Upper lobe of right lung (tissue), 1 donor: ENCODE measurements at regions not wholly inside any gene's neighbourhood (a gene's known extent, or its start where the extent isn't known, plus 50 kb on each side); places are given as distances from the start of the nearest gene placed in this dataset.

Experiments used
- ATAC-seq: fragments of 200-7000 bp; cut with Tn5 transposase; one replicate; pipeline ENCODE4 v1.9.1; 2020; ENCODE audit warnings: mild to moderate bottlenecking, moderate library complexity
- DNase-seq: peaks from one replicate; pipeline ENCODE4 v3.0.0-alpha.2; 2020
- H3K27ac ChIP-seq: fragments of 200-600 bp; one replicate; pipeline ENCODE4 v1.8.0; 2022
- H3K27me3 ChIP-seq: fragments of 200-600 bp; one replicate; pipeline ENCODE4 v1.8.0; 2022; ENCODE audit warnings: mild to moderate bottlenecking
- H3K36me3 ChIP-seq: fragments of 200-600 bp; one replicate; pipeline ENCODE4 v1.8.0; 2022
- H3K4me1 ChIP-seq: fragments of 200-600 bp; one replicate; pipeline ENCODE4 v1.8.0; 2022
- H3K4me3 ChIP-seq: fragments of 200-600 bp; one replicate; pipeline ENCODE4 v1.8.0; 2022; ENCODE audit warnings: mild to moderate bottlenecking
- H3K9me3 ChIP-seq: fragments of 200-600 bp; one replicate; pipeline ENCODE4 v1.8.0; 2022
- intact Hi-C: fragments of 100-400 bp; cut with DNase I; formaldehyde crosslinking; loops from one replicate; pipeline ENCODE4 v1.11.0; 2022
- TF ChIP-seq, protein P1 (sequence below): fragments of 200-600 bp; IDR thresholded peaks from one replicate; pipeline ENCODE4 v1.8.0; 2022; ENCODE audit warnings: antibody characterized with exemption
- donor health status: DM: no; HTN: yes; CAD: no; lungs with severe emphysema.

- Histone ChIP-seq H3K27me3 (no peaks in the 10 kb centered on the region), H3K36me3 (no peaks in the 10 kb centered on the region), H3K27ac (no peak overlapping the region), H3K4me1 (no peaks in the 10 kb centered on the region), H3K9me3 (no peaks in the 10 kb centered on the region), H3K4me3 (no peak overlapping the region)
- DNase-seq (no peak), ATAC-seq (no peak)
- TF ChIP-seq, protein P1, sequence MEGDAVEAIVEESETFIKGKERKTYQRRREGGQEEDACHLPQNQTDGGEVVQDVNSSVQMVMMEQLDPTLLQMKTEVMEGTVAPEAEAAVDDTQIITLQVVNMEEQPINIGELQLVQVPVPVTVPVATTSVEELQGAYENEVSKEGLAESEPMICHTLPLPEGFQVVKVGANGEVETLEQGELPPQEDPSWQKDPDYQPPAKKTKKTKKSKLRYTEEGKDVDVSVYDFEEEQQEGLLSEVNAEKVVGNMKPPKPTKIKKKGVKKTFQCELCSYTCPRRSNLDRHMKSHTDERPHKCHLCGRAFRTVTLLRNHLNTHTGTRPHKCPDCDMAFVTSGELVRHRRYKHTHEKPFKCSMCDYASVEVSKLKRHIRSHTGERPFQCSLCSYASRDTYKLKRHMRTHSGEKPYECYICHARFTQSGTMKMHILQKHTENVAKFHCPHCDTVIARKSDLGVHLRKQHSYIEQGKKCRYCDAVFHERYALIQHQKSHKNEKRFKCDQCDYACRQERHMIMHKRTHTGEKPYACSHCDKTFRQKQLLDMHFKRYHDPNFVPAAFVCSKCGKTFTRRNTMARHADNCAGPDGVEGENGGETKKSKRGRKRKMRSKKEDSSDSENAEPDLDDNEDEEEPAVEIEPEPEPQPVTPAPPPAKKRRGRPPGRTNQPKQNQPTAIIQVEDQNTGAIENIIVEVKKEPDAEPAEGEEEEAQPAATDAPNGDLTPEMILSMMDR, result no peak
- intact Hi-C loops, result no loop called here
Observed at GRCh38 chr3:111412656-111413055, 129.3 kb upstream of the CD96 start.

DNA sequence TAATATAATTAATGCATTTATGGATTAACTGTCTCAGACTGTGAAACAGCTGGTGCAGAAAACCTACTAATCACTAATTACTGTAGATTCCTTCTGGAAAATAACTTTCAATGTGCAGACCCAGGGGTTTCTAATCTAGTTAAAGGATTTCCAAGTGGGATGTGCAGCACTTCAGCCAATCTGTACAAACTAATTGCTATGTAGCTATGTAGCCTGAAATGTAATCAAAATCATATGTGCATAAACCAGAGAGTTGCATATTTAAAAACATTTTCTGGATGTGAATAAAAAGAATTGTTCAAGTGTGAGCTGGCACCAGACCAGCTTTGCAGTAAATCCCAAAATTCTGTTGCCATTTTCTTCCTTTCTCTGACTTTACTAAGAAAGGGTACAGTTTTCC is 127.5 kb upstream of the CD96 start:
- H3K27ac ChIP-seq, result no peak overlapping the region
- intact Hi-C loops, result no loop called here
- H3K36me3 ChIP-seq, result no peaks in the 10 kb centered on the region
- TF ChIP-seq, protein P1, result no peak
- DNase-seq (no peak), ATAC-seq (no peak)
- no peaks in the 10 kb centered on the region for H3K9me3 ChIP-seq
- H3K4me3 ChIP-seq, result no peak overlapping the region
- no peaks in the 10 kb centered on the region for H3K4me1 ChIP-seq
- H3K27me3 ChIP-seq, result no peaks in the 10 kb centered on the region

DNA sequence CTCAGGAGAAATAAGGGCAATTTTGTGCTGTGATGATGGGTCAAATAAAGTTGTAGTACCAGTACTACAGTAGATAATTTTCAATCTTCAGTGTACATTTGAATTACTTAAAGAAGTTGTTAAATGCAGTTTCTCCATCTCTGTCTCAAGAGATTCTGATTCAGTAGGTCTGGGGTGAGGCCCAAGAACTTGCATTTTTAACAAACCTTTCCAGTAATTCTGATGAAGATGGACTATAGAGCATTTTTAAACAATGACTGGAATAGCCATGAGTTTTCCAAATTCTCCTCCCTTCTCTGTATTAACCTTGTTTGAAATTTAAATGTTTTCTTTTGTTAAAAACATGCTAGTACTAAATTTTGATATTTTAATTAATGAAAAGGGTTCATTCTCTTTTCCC is 127.0 kb upstream of the CD96 start:
- H3K9me3 ChIP-seq, result no peaks in the 10 kb centered on the region
- no peak overlapping the region for H3K27ac ChIP-seq
- H3K27me3 ChIP-seq, result no peaks in the 10 kb centered on the region
- TF ChIP-seq, protein P1, result no peak
- DNase-seq (no peak), ATAC-seq (no peak)
- no peaks in the 10 kb centered on the region for H3K4me1 ChIP-seq
- intact Hi-C loops, result no loop called here
- H3K4me3 ChIP-seq, result no peak overlapping the region
- no peaks in the 10 kb centered on the region for H3K36me3 ChIP-seq

DNA sequence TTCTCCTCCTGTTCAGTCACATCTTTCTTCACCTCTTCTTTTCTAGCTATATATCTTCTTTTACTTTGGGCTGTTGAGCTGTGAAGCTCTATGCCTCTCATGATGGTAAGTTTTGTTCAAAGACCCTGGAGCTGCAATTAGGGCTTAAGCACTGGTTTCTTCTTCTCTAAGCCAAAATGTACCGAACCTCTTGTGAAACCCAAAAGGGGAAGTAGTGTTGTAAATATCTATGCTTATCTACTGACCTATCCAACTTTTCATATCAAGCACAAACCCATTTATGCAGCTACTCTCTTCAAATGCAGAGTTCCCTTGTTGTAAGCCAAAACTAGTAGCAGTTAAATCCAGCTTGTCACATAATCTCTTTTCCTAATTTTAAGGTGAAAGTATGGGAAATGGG is 123.6 kb upstream of the CD96 start:
- H3K36me3 ChIP-seq, result no peaks in the 10 kb centered on the region
- H3K27me3 ChIP-seq, result no peaks in the 10 kb centered on the region
- intact Hi-C loops, result no loop called here
- H3K4me1 ChIP-seq, result no peaks in the 10 kb centered on the region
- TF ChIP-seq, protein P1, result no peak
- H3K4me3 ChIP-seq, result no peak overlapping the region
- no peak overlapping the region for H3K27ac ChIP-seq
- DNase-seq, result no peak
- ATAC-seq, result no peak
- H3K9me3 ChIP-seq, result no peaks in the 10 kb centered on the region

- H3K27ac ChIP-seq, result no peak overlapping the region
- H3K4me3 ChIP-seq, result no peak overlapping the region
- ATAC-seq (no peak), DNase-seq (no peak)
- H3K9me3 ChIP-seq, result no peaks in the 10 kb centered on the region
- TF ChIP-seq, protein P1, result no peak
- no peaks in the 10 kb centered on the region for H3K36me3 ChIP-seq
- intact Hi-C loops, result no loop called here
- no peaks in the 10 kb centered on the region for H3K4me1 ChIP-seq
- H3K27me3 ChIP-seq, result no peaks in the 10 kb centered on the region
Observed at GRCh38 chr3:111428301-111428700, 113.7 kb upstream of the CD96 start.

GRCh38 chr3:111434941-111435622 is 106.9 kb upstream of the CD96 start:
- Histone ChIP-seq H3K27me3 (no peaks in the 10 kb centered on the region), H3K36me3 (no peaks in the 10 kb centered on the region), H3K4me1 (no peaks in the 10 kb centered on the region), H3K27ac (no peak overlapping the region), H3K4me3 (no peak overlapping the region), H3K9me3 (no peaks in the 10 kb centered on the region)
- intact Hi-C loops, result no loop called here
- TF ChIP-seq, protein P1, result no peak
- no peak for DNase-seq
- ATAC-seq, result no peak
